A549 (cell line): ENCODE measurements at regions not wholly inside any gene's neighbourhood (a gene's known extent, or its start where the extent isn't known, plus 50 kb on each side); places are given as distances from the start of the nearest gene placed in this dataset.
A peak's percentile ranks its signal among the peaks of the same experiment; 100 is the strongest.

Experiments
- ATAC-seq, 2 experiments: fragments of 200-7000 bp in 1 of 2; fragments of >200 bp in 1 of 2; cut with Nextera tagmentation in 1 of 2; cut with Tn5 transposase in 1 of 2; 3 replicates each; pipeline versions ENCODE4 v1.8.0 to v1.9.1; 2018 to 2020; ENCODE audit warnings: mild to moderate bottlenecking in 1 of 2, moderate library complexity in 1 of 2
- CTCF ChIA-PET: fragments of 300-600 bp; sonication (Branson Sonifier 250); formaldehyde crosslinking; extraction: SDS; loops from one replicate; lab custom pipeline; 2021; ENCODE audit warnings: antibody characterized with exemption, inconsistent platforms; lab: Yijun Ruan, JAX
- POLR2A ChIA-PET: fragments of 350-600 bp; formaldehyde crosslinking; extraction: SDS; loops from one replicate; lab custom pipeline; 2021; ENCODE audit warnings: antibody characterized with exemption, inconsistent platforms; lab: Yijun Ruan, JAX
- DNase-seq, 2 experiments: peaks; one replicate each; pipeline versions ENCODE4 v3.0.0 to v3.0.0-alpha.2; 2011 to 2016; ENCODE audit warnings: low read depth in 1 of 2, low spot score in 1 of 2
- FAIRE-seq: peaks from 2 replicates; lab custom pipeline; 2011; peaks lifted over from hg19 to GRCh38; lab: Jason Lieb, UNC
- H3K27ac ChIP-seq, 2 experiments: fragments of >200 bp; sonication (Bioruptor Twin); formaldehyde crosslinking; 3 replicates each; pipeline ENCODE4 v1.5.1; 2016 to 2017
- H3K4me1 ChIP-seq: fragments of >200 bp; sonication (Bioruptor Twin); formaldehyde crosslinking; 3 replicates; pipeline ENCODE4 v1.6.1; 2016
- H3K4me2 ChIP-seq: fragments of >200 bp; sonication (Bioruptor Twin); formaldehyde crosslinking; 3 replicates; pipeline ENCODE4 v1.6.1; 2016
- H3K4me3 ChIP-seq: fragments of >200 bp; sonication (Bioruptor Twin); formaldehyde crosslinking; 3 replicates; pipeline ENCODE4 v1.5.1; 2016
- H3K9me3 ChIP-seq: fragments of >200 bp; sonication (Bioruptor Twin); formaldehyde crosslinking; 3 replicates; pipeline ENCODE4 v1.6.1; 2016
- CBX2 ChIP-seq: fragments of 200-600 bp; sonication (generic); IDR thresholded peaks from 2 replicates; pipeline ENCODE4 v1.6.1; 2016; ENCODE audit warnings: low read depth, mild to moderate bottlenecking, borderline replicate concordance
- CBX8 ChIP-seq: fragments of 200-600 bp; sonication (generic); IDR thresholded peaks from 2 replicates; pipeline ENCODE4 v1.6.1; 2016
- CEBPB ChIP-seq, 2 experiments: fragments of >200 bp in 1 of 2; sonication (Bioruptor Twin) in 1 of 2; formaldehyde crosslinking in 1 of 2; IDR thresholded peaks; 2 replicates each; pipeline ENCODE4 v1.6.1; 2012 to 2016
- ELK1 ChIP-seq: fragments of 150-350 bp; IDR thresholded peaks from 2 replicates; pipeline ENCODE4 v1.6.1; 2014; ENCODE audit warnings: low read depth, mild to moderate bottlenecking, low read length
- FOSL2 ChIP-seq, 2 experiments: fragments of 450-650 bp in 1 of 2; fragments of >200 bp in 1 of 2; sonication (Bioruptor Twin) in 1 of 2; formaldehyde crosslinking; IDR thresholded peaks; 2 replicates each; pipeline versions ENCODE4 v1.5.0 to v1.6.1; 2016 to 2020; ENCODE audit warnings: mild to moderate bottlenecking in 1 of 2, moderate library complexity in 1 of 2
- HOXB5 ChIP-seq: fragments of 250-450 bp; sonication (Bioruptor Pico); IDR thresholded peaks from 2 replicates; pipeline ENCODE4 v1.5.0; 2020; ENCODE audit warnings: mild to moderate bottlenecking, moderate library complexity
- KDM1A ChIP-seq: fragments of 200-600 bp; sonication (generic); IDR thresholded peaks from 2 replicates; pipeline ENCODE4 v1.6.1; 2016; ENCODE audit warnings: low read depth, mild to moderate bottlenecking
- MAFK ChIP-seq: fragments of 450-650 bp; IDR thresholded peaks from 2 replicates; pipeline ENCODE4 v1.6.1; 2014; ENCODE audit not compliant: partially characterized antibody
- MAZ ChIP-seq: fragments of 150-350 bp; IDR thresholded peaks from 2 replicates; pipeline ENCODE4 v1.6.1; 2014; ENCODE audit warnings: antibody characterized with exemption, low read depth, low read length, borderline replicate concordance
- NFE2L2 ChIP-seq: fragments of 150-350 bp; conservative IDR thresholded peaks from 2 replicates; pipeline ENCODE4 v1.6.1; 2014; ENCODE audit warnings: low read length
- NR3C1 ChIP-seq: fragments of >200 bp; sonication (Bioruptor Twin); formaldehyde crosslinking; IDR thresholded peaks from 3 replicates; pipeline ENCODE4 v1.6.1; 2017
- RARB ChIP-seq: fragments of 250-450 bp; sonication (Bioruptor Pico); IDR thresholded peaks from 2 replicates; pipeline ENCODE4 v1.8.0; 2021; ENCODE audit warnings: mild to moderate bottlenecking, moderate library complexity
- REST ChIP-seq: fragments of 200-600 bp; sonication (generic); IDR thresholded peaks from 2 replicates; pipeline ENCODE4 v1.6.1; 2016; ENCODE audit warnings: antibody characterized with exemption, mild to moderate bottlenecking, moderate library complexity
- RNF2 ChIP-seq: fragments of 200-600 bp; sonication (generic); IDR thresholded peaks from 2 replicates; pipeline ENCODE4 v1.6.1; 2016; ENCODE audit warnings: low read depth, mild to moderate bottlenecking, antibody characterized with exemption, moderate library complexity, borderline replicate concordance
- TFCP2L1 ChIP-seq: fragments of 250-450 bp; sonication (Bioruptor Pico); IDR thresholded peaks from 2 replicates; pipeline ENCODE4 v1.5.0; 2021; ENCODE audit warnings: mild to moderate bottlenecking
- TP53 ChIP-seq: fragments of 250-450 bp; sonication (Bioruptor Pico); IDR thresholded peaks from 2 replicates; pipeline ENCODE4 v1.5.0; 2021; ENCODE audit warnings: mild to moderate bottlenecking, moderate library complexity
- ZFP36 ChIP-seq: fragments of 450-650 bp; IDR thresholded peaks from 2 replicates; pipeline ENCODE4 v1.6.1; 2014; ENCODE audit warnings: borderline replicate concordance; ENCODE audit not compliant: partially characterized antibody
- ZNF302 ChIP-seq: fragments of 250-450 bp; sonication (Bioruptor Pico); IDR thresholded peaks from 2 replicates; pipeline ENCODE4 v1.9.0; 2021; ENCODE audit warnings: inconsistent platforms, mild to moderate bottlenecking, moderate library complexity
- WGBS: methylation state at CpG from one replicate; pipeline ENCODE4 v1.1.6; 2017; ENCODE audit errors: missing lambda C conversion rate; 5-methylcytosine and 5-hydroxymethylcytosine counted together
- TF ChIP-seq, protein P1 (sequence below): fragments of 250-450 bp; sonication (Bioruptor Pico); IDR thresholded peaks from 2 replicates; pipeline ENCODE4 v1.5.0; 2020; ENCODE audit warnings: low read depth, mild to moderate bottlenecking, moderate library complexity
- TF ChIP-seq, protein P2 (sequence below): fragments of 450-650 bp; IDR thresholded peaks from 2 replicates; pipeline ENCODE4 v1.6.1; 2014; ENCODE audit warnings: antibody characterized with exemption

- no peak for ATAC-seq
- H3K9me3 ChIP-seq: no peaks in the 10 kb centered on the region
- 80% methylated on average over 4 of the region's 4 CpGs for WGBS
- TF ChIP-seq REST (no peak), ZNF302 (no peak), MAZ (no peak), NR3C1 (no peak), TP53 (CRISPR knock-in tag) (no peak), CBX8 (no peak), CBX2 (no peak), ZFP36 (no peak), RNF2 (no peak), KDM1A (no peak), FOSL2 (IDR thresholded peaks at IDR 0.05) (no peak), FOSL2 (CRISPR knock-in tag; IDR thresholded peaks at IDR 0.05) (no peak), RARB (CRISPR knock-in tag) (no peak), MAFK (no peak), TFCP2L1 (CRISPR knock-in tag) (no peak), HOXB5 (CRISPR knock-in tag) (no peak), NFE2L2 (no peak), ELK1 (no peak)
- TF ChIP-seq, protein P1, sequence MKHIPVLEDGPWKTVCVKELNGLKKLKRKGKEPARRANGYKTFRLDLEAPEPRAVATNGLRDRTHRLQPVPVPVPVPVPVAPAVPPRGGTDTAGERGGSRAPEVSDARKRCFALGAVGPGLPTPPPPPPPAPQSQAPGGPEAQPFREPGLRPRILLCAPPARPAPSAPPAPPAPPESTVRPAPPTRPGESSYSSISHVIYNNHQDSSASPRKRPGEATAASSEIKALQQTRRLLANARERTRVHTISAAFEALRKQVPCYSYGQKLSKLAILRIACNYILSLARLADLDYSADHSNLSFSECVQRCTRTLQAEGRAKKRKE: no peak
- TF ChIP-seq, protein P2, sequence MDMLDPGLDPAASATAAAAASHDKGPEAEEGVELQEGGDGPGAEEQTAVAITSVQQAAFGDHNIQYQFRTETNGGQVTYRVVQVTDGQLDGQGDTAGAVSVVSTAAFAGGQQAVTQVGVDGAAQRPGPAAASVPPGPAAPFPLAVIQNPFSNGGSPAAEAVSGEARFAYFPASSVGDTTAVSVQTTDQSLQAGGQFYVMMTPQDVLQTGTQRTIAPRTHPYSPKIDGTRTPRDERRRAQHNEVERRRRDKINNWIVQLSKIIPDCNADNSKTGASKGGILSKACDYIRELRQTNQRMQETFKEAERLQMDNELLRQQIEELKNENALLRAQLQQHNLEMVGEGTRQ: no peak
- H3K4me3 ChIP-seq: no peak overlapping the region
- FAIRE-seq: no peak
- H3K27ac ChIP-seq: no peak overlapping the region
- no peak overlapping the region for H3K4me2 ChIP-seq
- no peak for DNase-seq
- ChIA-PET CTCF (interaction anchor here (0.7 to 1.2 kb wide), 3 partner anchors 9 to 163 kb away, joined by 3 to 6 read pairs (median 3); partner anchors contain the start of gene DKK1), POLR2A (no interaction called here)
- H3K4me1 ChIP-seq: peaks cover 21% of the 10 kb centered on the region
Observed at GRCh38 chr10:52477305-52477704, 163.2 kb downstream of the DKK1 start.

DNA sequence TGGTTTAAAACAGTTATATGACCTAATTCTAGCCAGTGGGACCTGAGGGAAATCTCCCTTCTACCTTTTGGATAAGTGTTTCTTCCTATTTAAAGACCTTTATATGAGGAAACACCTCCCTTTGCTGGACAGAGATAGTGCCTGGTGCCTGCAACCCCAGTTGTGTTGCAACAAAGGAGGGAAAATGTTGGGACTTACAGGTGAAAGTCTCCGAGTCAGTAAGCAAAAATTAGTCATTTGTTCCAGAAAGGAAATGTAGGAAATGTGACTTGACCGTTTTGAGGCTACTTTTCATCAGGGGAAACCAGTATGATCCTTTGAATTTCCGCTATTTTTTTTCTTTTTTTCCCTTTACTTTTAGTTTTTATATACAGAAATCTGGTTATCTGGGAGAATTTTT, 165.5 kb downstream of the DKK1 start:
- no peak overlapping the region for H3K4me3 ChIP-seq
- H3K4me1 ChIP-seq: no peaks in the 10 kb centered on the region
- H3K27ac ChIP-seq: peak overlapping the region in 1 of 2 experiments; percentile 36; a peak in 2 of 6 replicates
- DNase-seq: no peak
- FAIRE-seq: no peak
- H3K4me2 ChIP-seq: no peak overlapping the region
- H3K9me3 ChIP-seq: no peaks in the 10 kb centered on the region
- WGBS: 65% methylated on average over 3 of the region's 3 CpGs
- TF ChIP-seq ELK1 (no peak), CEBPB (IDR thresholded peaks at IDR 0.05) (0 out of 4 replicates have a peak, but pooled peaks of 1 of the 2 experiments have one; percentile 30), NR3C1 (no peak)
- TF ChIP-seq, all 56 proteins: peak for 1
- ChIA-PET POLR2A (no interaction called here), CTCF (no interaction called here)
- no peak for ATAC-seq
